ENCODE measurements at regions not wholly inside any gene's neighbourhood (a gene's known extent, or its start where the extent isn't known, plus 50 kb on each side); places are given as distances from the start of the nearest gene placed in this dataset.

- no peak for DNase-seq (ENCODE audit: low read depth)
Measured at GRCh38 chr9:69955536-69956355, 87.9 kb upstream of the MAMDC2 start.

- DNase-seq (ENCODE audit: low read depth): no peak
Measured at GRCh38 chr9:69961843-69962242, 81.8 kb upstream of the MAMDC2 start.

- no peak for DNase-seq (ENCODE audit: low read depth)
Measured at GRCh38 chr9:69963803-69964202, 79.8 kb upstream of the MAMDC2 start.

GRCh38 chr9:69964446-69964845 is 79.2 kb upstream of the MAMDC2 start:
- DNase-seq (ENCODE audit: low read depth): no peak

GRCh38 chr9:69965416-69966145 is 78.1 kb upstream of the MAMDC2 start:
- DNase-seq (ENCODE audit: low read depth): no peak

- DNase-seq (ENCODE audit: low read depth): no peak
Measured at GRCh38 chr9:69967344-69967743, 76.3 kb upstream of the MAMDC2 start.

- no peak for DNase-seq (ENCODE audit: low read depth)
Measured at GRCh38 chr9:69970001-69970533, 73.6 kb upstream of the MAMDC2 start.

- peak; percentile 39 for DNase-seq (ENCODE audit: low read depth)
Measured at GRCh38 chr9:69971643-69972449, 71.8 kb upstream of the MAMDC2 start.

GRCh38 chr9:69975681-69976080 is 68.0 kb upstream of the MAMDC2 start:
- no peak for DNase-seq (ENCODE audit: low read depth)

GRCh38 chr9:69976152-69976551 is 67.5 kb upstream of the MAMDC2 start:
- no peak for DNase-seq (ENCODE audit: low read depth)

GRCh38 chr9:69980041-69980440 is 63.6 kb upstream of the MAMDC2 start:
- no peak for DNase-seq (ENCODE audit: low read depth)

GRCh38 chr9:69980591-69980990 is 63.1 kb upstream of the MAMDC2 start:
- no peak for DNase-seq (ENCODE audit: low read depth)

- no peak for DNase-seq (ENCODE audit: low read depth)
Measured at GRCh38 chr9:69981686-69982445, 61.8 kb upstream of the MAMDC2 start.

GRCh38 chr9:69984831-69985230 is 58.8 kb upstream of the MAMDC2 start:
- no peak for DNase-seq (ENCODE audit: low read depth)

GRCh38 chr9:69985971-69986370 is 57.7 kb upstream of the MAMDC2 start:
- DNase-seq (ENCODE audit: low read depth): no peak

GRCh38 chr9:69986970-69987369 is 56.7 kb upstream of the MAMDC2 start:
- DNase-seq (ENCODE audit: low read depth): no peak

GRCh38 chr9:69987457-69987856 is 56.2 kb upstream of the MAMDC2 start:
- no peak for DNase-seq (ENCODE audit: low read depth)

- no peak for DNase-seq (ENCODE audit: low read depth)
Measured at GRCh38 chr9:69993110-69993509, 50.5 kb upstream of the MAMDC2 start.
